Psoas muscle (tissue), 7 donors: ENCODE measurements at regions not wholly inside any gene's neighbourhood (a gene's known extent, or its start where the extent isn't known, plus 50 kb on each side); places are given as distances from the start of the nearest gene placed in this dataset.

Source experiments
- ATAC-seq, 4 donors: fragments of 200-7000 bp; cut with Tn5 transposase; one replicate each; pipeline ENCODE4 v1.9.1; 2020; ENCODE audit warnings: moderate library complexity in 3 of 4, mild to moderate bottlenecking in 2 of 4
- DNase-seq, 2 donors: peaks; one replicate each; pipeline ENCODE4 v3.0.0-alpha.2; 2020
- H3K27ac ChIP-seq: fragments of 200-600 bp; one replicate; pipeline ENCODE4 v1.8.0; 2022
- H3K27me3 ChIP-seq, 3 donors: fragments of 200-600 bp in 1 of 3; one replicate each; pipeline versions ENCODE4 v1.6.1 to v1.8.0; 2013 to 2022; ENCODE audit warnings: low read length in 2 of 3, mild to moderate bottlenecking in 2 of 3, moderate library complexity in 1 of 3; ENCODE audit not compliant: insufficient read depth in 3 of 3
- H3K36me3 ChIP-seq, 2 donors: fragments of 200-600 bp in 1 of 2; one replicate each; pipeline versions ENCODE4 v1.6.1 to v1.8.0; 2013 to 2022; ENCODE audit warnings: low read depth in 1 of 2, mild to moderate bottlenecking in 1 of 2, moderate library complexity in 1 of 2; ENCODE audit not compliant: insufficient read depth in 1 of 2
- H3K4me1 ChIP-seq: fragments of 200-600 bp; one replicate; pipeline ENCODE4 v1.8.0; 2022
- H3K4me3 ChIP-seq: fragments of 200-600 bp; one replicate; pipeline ENCODE4 v1.8.0; 2022; ENCODE audit warnings: mild to moderate bottlenecking
- H3K9me3 ChIP-seq: fragments of 200-600 bp; one replicate; pipeline ENCODE4 v1.8.0; 2022
- CTCF ChIP-seq: fragments of 200-600 bp; IDR thresholded peaks from one replicate; pipeline ENCODE4 v1.8.0; 2022; ENCODE audit warnings: antibody characterized with exemption
- WGBS, 3 donors: extraction: QIAGEN DNeasy Blood & Tissue Kit; methylation state at CpG; one replicate each; pipeline versions ENCODE4 v1.1.6 to v1.1.7; 2013; 5-methylcytosine and 5-hydroxymethylcytosine counted together
- intact Hi-C, 2 donors: fragments of 100-400 bp; cut with DNase I; formaldehyde crosslinking; loops; one replicate each; pipeline versions ENCODE4 v1.11.0 to v1.14.2; 2022
- donor health status: healthy with polysubstance abuse.
- donor health status: DM: no; HTN: no; CAD: no; lungs with moderate emphysema.
- donor health status: Bipolar disorder and iron deficiency.
- donor health status: healthy.
- donor health status: DM: yes; HTN: yes; CAD: no.
- donor health status: DM: no; HTN: no; CAD: no.
- donor health status: DM: yes; HTN: yes; CAD: no.

GRCh38 chr1:103941086-103941485 is 191.4 kb downstream of the AMY1C start:
- intact Hi-C loops, result no loop called here
- Histone ChIP-seq H3K27me3 (no peaks in the 10 kb centered on the region), H3K4me3 (no peak overlapping the region), H3K27ac (no peak overlapping the region), H3K36me3 (no peaks in the 10 kb centered on the region), H3K4me1 (no peaks in the 10 kb centered on the region), H3K9me3 (no peaks in the 10 kb centered on the region)
- 35 to 40% (median 36%) methylated on average over 3 of the region's 3 CpGs for WGBS, 3 donors
- DNase-seq (no peak), ATAC-seq (no peak)
- no peak for TF ChIP-seq CTCF

GRCh38 chr1:103942029-103942428 is 192.3 kb downstream of the AMY1C start:
- DNase-seq (no peak), ATAC-seq (no peak)
- intact Hi-C loops, result no loop called here
- TF ChIP-seq CTCF, result no peak
- Histone ChIP-seq H3K4me3 (no peak overlapping the region), H3K9me3 (no peaks in the 10 kb centered on the region), H3K27me3 (no peaks in the 10 kb centered on the region), H3K27ac (no peak overlapping the region), H3K36me3 (no peaks in the 10 kb centered on the region), H3K4me1 (no peaks in the 10 kb centered on the region)
- 80 to 96% (median 81%) methylated on average over 1 of the region's 1 CpG for WGBS, 3 donors

- Histone ChIP-seq H3K4me1 (no peaks in the 10 kb centered on the region), H3K36me3 (no peaks in the 10 kb centered on the region), H3K4me3 (no peak overlapping the region), H3K27me3 (no peaks in the 10 kb centered on the region), H3K27ac (no peak overlapping the region), H3K9me3 (no peaks in the 10 kb centered on the region)
- intact Hi-C loops, result no loop called here
- ATAC-seq, result peak in 2 of 4 donors; percentile 32 to 61
- WGBS, 3 donors, result 1 to 7% (median 6%) methylated on average over 3 of the region's 3 CpGs
- no peak for DNase-seq
- TF ChIP-seq CTCF, result no peak
These were observed 196.1 kb downstream of the AMY1C start for GRCh38 chr1:103945774-103946173.

GRCh38 chr1:103948526-103948925 is 198.8 kb downstream of the AMY1C start:
- 36 to 40% (median 38%) methylated on average over 3 of the region's 3 CpGs for WGBS, 3 donors
- Histone ChIP-seq H3K4me1 (no peaks in the 10 kb centered on the region), H3K36me3 (no peaks in the 10 kb centered on the region), H3K27ac (no peak overlapping the region), H3K27me3 (no peaks in the 10 kb centered on the region), H3K4me3 (no peak overlapping the region), H3K9me3 (no peaks in the 10 kb centered on the region)
- TF ChIP-seq CTCF, result peak; percentile 8
- no peak for DNase-seq
- ATAC-seq, result no peak
- intact Hi-C loops, result no loop called here

- H3K4me1 ChIP-seq, result no peaks in the 10 kb centered on the region
- H3K27ac ChIP-seq, result no peak overlapping the region
- no peaks in the 10 kb centered on the region for H3K36me3 ChIP-seq
- no peak for ATAC-seq
- no peak for TF ChIP-seq CTCF
- intact Hi-C loops, result no loop called here
- H3K9me3 ChIP-seq, result no peaks in the 10 kb centered on the region
- DNase-seq, result no peak
- no peak overlapping the region for H3K4me3 ChIP-seq
- no peaks in the 10 kb centered on the region for H3K27me3 ChIP-seq
These were observed 200.1 kb downstream of the AMY1C start for GRCh38 chr1:103949779-103950178.
